ENCODE measurements at regions not wholly inside any gene's neighbourhood (a gene's known extent, or its start where the extent isn't known, plus 50 kb on each side); places are given as distances from the start of the nearest gene placed in this dataset.
A peak's percentile ranks its signal among the peaks of the same experiment; 100 is the strongest.
"Not testable (repeated sequence)": the region's sequence is repeated elsewhere in the genome, so short reads cannot be mapped to it uniquely, and the experiment has no call there.

DNA sequence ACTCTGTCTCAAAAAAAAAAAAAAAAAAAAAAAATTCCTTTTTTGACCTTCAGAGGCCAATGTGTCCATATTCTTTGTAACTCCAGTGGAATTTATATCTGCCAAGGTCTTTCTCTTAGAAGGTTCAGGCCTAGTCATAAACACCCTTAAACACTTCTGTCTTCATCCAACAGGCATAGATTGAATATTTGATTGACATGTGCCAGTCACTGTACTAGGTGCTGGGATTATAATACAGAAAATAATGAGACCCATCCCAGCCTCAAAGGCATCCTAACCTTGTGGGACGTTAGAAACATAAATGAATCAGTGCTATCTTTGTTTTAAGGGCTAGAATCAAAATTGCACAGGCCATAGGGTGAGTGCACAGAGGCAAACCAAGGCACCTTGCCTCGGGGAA lies 62.9 kb upstream of the SERBP1 start:
- Histone ChIP-seq H3K9me3 (no peaks in the 10 kb centered on the region), H3K36me3 (no peaks in the 10 kb centered on the region), H3K27ac (no peak overlapping the region), H3K4me1 (ENCODE audit: control insufficient read depth in 1 of 2, low read depth in 2 of 2) (no peaks in the 10 kb centered on the region), H3K27me3 (replicated peaks; ENCODE audit: insufficient read depth) (no peaks in the 10 kb centered on the region), H3K4me3 (no peak overlapping the region)
- DNase-seq (ENCODE audit: low spot score): no peak
- no peak for ATAC-seq (ENCODE audit: insufficient number of reproducible peaks, low FRiP score, low read depth)
- TF ChIP-seq, protein P1, sequence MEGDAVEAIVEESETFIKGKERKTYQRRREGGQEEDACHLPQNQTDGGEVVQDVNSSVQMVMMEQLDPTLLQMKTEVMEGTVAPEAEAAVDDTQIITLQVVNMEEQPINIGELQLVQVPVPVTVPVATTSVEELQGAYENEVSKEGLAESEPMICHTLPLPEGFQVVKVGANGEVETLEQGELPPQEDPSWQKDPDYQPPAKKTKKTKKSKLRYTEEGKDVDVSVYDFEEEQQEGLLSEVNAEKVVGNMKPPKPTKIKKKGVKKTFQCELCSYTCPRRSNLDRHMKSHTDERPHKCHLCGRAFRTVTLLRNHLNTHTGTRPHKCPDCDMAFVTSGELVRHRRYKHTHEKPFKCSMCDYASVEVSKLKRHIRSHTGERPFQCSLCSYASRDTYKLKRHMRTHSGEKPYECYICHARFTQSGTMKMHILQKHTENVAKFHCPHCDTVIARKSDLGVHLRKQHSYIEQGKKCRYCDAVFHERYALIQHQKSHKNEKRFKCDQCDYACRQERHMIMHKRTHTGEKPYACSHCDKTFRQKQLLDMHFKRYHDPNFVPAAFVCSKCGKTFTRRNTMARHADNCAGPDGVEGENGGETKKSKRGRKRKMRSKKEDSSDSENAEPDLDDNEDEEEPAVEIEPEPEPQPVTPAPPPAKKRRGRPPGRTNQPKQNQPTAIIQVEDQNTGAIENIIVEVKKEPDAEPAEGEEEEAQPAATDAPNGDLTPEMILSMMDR (IDR thresholded peaks at IDR 0.05): no peak

DNA sequence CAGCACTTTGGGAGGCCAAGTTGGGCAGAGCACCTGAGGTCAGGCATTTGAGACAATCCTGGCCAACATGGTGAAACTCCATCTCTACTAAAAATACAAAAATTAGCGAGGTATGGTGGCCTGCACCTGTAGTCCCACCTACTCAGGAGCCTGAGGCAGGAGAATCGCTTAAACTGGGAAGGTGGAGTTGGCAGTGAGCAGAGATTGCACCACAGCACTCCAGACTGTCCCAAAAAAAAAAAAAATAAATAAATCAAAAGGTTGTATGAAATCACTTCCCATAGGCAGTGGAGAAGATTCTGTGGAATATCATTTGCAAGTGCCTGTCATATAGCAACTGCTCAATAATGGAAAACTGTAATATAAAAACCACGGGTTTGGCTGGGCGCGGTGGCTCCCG lies 65.1 kb upstream of the SERBP1 start:
- no peak overlapping the region for H3K4me3 ChIP-seq
- no peaks in the 10 kb centered on the region for H3K9me3 ChIP-seq
- TF ChIP-seq, protein P1 (IDR thresholded peaks at IDR 0.05): no peak
- H3K4me1 ChIP-seq (ENCODE audit: control insufficient read depth in 1 of 2, low read depth in 2 of 2): no peaks in the 10 kb centered on the region
- H3K27me3 ChIP-seq (replicated peaks; ENCODE audit: insufficient read depth): no peaks in the 10 kb centered on the region
- DNase-seq (ENCODE audit: low spot score) (no peak), ATAC-seq (ENCODE audit: insufficient number of reproducible peaks, low FRiP score, low read depth) (no peak)
- no peaks in the 10 kb centered on the region for H3K36me3 ChIP-seq
- no peak overlapping the region for H3K27ac ChIP-seq

DNA sequence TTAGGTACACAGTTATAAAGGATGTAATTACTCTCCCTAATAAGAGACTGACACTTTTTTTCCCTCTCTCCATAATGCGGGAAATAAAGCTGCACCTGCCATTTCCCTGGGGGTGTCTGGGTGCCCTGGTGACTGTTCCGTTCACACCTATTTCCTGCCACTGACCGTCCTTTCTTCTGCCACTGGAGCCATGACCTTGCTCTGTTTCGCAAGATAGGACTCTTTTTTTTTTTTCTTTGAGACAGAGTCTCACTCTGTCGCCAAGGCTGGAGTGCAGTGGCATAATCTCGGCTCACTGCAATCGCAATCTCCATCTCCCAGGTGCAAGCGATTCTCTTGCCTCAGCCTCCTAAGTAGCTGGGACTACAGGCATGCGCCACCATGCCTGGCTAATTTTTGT lies 66.1 kb upstream of the SERBP1 start:
- no peak for ATAC-seq (ENCODE audit: insufficient number of reproducible peaks, low FRiP score, low read depth)
- H3K4me1 ChIP-seq (ENCODE audit: control insufficient read depth in 1 of 2, low read depth in 2 of 2): peaks cover 0 to 4% of the 10 kb centered on the region in 2 donors
- no peaks in the 10 kb centered on the region for H3K36me3 ChIP-seq
- no peak overlapping the region for H3K27ac ChIP-seq
- H3K27me3 ChIP-seq (replicated peaks; ENCODE audit: insufficient read depth): no peaks in the 10 kb centered on the region
- no peak for DNase-seq (ENCODE audit: low spot score)
- no peak overlapping the region for H3K4me3 ChIP-seq
- H3K9me3 ChIP-seq: no peaks in the 10 kb centered on the region
- TF ChIP-seq, protein P1 (IDR thresholded peaks at IDR 0.05): no peak

DNA sequence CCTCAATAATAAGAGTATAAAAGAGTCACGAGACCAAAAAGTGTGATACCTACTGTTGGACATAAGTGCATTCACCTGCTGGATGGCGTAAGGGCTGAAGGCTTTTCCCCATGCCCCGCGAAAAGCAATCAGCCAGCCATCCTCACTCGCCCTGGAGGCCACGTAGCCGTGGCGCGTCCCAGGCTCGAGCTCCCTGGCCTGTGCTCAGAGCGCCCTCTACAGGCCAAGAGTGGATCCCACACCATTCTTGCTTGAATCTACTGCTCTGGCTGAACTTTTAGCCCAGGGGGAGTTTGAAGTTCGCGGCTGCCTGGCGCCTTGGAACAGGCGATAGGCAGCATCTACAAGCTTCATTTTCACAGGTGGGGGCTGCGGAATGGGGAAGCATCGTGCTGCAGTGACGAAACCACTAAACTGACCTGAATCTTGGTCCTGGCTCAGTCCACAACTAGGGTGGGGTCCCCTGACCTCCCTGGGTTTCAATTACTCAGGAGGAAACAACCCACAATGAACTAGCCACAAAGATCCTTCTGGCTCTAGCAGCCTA lies 70.3 kb upstream of the SERBP1 start:
- no peak for ATAC-seq (ENCODE audit: insufficient number of reproducible peaks, low FRiP score, low read depth)
- no peak overlapping the region for H3K27ac ChIP-seq
- TF ChIP-seq, protein P1 (IDR thresholded peaks at IDR 0.05): peak; percentile 99
- peak; percentile 45 for DNase-seq (ENCODE audit: low spot score)
- no peaks in the 10 kb centered on the region for H3K36me3 ChIP-seq
- H3K27me3 ChIP-seq (replicated peaks; ENCODE audit: insufficient read depth): no peaks in the 10 kb centered on the region
- no peaks in the 10 kb centered on the region for H3K9me3 ChIP-seq
- H3K4me3 ChIP-seq: no peak overlapping the region
- peaks cover 0 to 4% of the 10 kb centered on the region in 2 donors for H3K4me1 ChIP-seq (ENCODE audit: control insufficient read depth in 1 of 2, low read depth in 2 of 2)

DNA sequence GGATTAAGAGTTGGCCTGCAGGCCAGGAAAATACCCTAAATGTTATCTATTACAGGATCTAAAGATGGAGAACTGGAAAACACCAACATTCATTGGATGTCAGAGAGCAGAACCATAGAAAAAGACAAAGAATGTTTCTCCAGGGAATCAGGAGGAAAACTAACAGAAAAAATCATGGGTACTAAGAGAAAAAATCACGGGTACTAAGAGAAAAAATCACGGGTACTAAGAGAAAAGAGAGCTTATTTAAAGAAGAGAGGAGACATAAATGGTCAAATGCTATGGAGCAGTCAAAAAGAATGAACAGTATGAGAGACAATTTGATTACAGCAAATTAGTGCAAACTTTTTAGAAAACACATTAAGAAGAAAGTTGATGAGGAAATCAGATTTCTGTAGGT lies 73.8 kb upstream of the SERBP1 start:
- H3K4me1 ChIP-seq (ENCODE audit: control insufficient read depth in 1 of 2, low read depth in 2 of 2): peaks cover 0 to 4% of the 10 kb centered on the region in 2 donors
- DNase-seq (ENCODE audit: low spot score) (no peak), ATAC-seq (ENCODE audit: insufficient number of reproducible peaks, low FRiP score, low read depth) (no peak)
- H3K36me3 ChIP-seq: no peaks in the 10 kb centered on the region
- H3K9me3 ChIP-seq: no peaks in the 10 kb centered on the region
- H3K27ac ChIP-seq: no peak overlapping the region
- no peaks in the 10 kb centered on the region for H3K27me3 ChIP-seq (replicated peaks; ENCODE audit: insufficient read depth)
- H3K4me3 ChIP-seq: no peak overlapping the region
- TF ChIP-seq, protein P1 (IDR thresholded peaks at IDR 0.05): no peak

DNA sequence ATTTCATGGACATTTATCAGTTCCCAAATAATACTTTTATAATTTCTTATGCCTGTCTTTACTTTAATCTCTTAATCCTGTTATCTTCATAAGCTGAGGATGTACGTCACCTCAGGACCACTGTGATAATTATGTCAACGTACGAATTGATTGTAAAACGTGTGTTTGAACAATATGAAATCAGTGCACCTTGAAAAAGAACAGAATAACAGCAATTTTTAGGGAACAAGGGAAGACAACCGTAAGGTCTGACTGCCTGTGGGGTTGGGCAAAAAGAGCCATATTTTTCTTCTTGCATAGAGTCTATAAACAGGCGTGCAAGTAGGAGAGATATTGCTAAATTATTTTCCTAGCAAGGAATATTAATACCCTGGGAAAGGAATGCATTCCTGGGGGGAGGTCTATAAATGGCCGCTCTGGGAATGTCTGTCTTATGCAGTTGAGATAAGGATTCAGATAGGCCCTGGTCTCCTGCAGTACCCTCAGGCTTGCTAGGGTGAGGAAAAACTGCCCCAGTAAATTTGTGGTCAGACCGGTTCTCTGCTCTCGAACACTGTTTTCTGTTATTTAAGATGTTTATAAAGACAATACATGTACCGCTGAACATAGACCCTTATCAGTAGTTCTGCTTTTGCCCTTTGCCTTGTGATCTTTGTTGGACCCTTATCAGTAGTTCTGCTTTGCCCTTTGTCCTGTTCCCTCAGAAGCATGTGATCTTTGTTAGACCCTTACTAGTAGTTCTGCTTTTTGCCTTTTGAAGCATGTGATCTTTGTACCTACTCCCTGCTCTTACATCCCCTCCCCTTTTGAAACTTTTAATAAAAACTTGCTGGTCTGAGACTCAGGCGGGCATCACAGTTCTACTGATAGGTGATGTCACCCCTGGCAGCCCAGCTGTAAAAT lies 83.4 kb upstream of the SERBP1 start:
- not testable (repeated sequence) for ATAC-seq (ENCODE audit: insufficient number of reproducible peaks, low FRiP score, low read depth); H3K36me3 ChIP-seq; H3K27ac ChIP-seq; H3K4me3 ChIP-seq; H3K4me1 ChIP-seq (ENCODE audit: control insufficient read depth in 1 of 2, low read depth in 2 of 2); H3K9me3 ChIP-seq; H3K27me3 ChIP-seq (replicated peaks; ENCODE audit: insufficient read depth); DNase-seq (ENCODE audit: low spot score)
